ENCODE measurements at regions not wholly inside any gene's neighbourhood (a gene's known extent, or its start where the extent isn't known, plus 50 kb on each side); places are given as distances from the start of the nearest gene placed in this dataset.

DNA sequence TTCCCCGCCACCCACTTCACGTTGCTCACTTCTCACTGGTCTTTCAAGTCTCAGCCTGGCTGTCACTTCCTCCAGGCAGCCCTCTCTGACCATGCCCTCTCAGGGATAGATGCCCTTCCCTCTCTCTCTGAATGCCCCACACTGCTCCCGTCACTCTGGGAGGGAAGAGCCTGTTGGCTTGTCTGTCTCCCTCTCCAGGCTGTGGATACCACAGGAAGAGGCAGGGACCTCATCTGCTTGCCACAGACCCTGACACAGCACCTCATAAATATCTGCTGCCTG is 93.1 kb downstream of the OAT start:
- no peak for DNase-seq (ENCODE audit: low spot score)
- TF ChIP-seq, protein P1, sequence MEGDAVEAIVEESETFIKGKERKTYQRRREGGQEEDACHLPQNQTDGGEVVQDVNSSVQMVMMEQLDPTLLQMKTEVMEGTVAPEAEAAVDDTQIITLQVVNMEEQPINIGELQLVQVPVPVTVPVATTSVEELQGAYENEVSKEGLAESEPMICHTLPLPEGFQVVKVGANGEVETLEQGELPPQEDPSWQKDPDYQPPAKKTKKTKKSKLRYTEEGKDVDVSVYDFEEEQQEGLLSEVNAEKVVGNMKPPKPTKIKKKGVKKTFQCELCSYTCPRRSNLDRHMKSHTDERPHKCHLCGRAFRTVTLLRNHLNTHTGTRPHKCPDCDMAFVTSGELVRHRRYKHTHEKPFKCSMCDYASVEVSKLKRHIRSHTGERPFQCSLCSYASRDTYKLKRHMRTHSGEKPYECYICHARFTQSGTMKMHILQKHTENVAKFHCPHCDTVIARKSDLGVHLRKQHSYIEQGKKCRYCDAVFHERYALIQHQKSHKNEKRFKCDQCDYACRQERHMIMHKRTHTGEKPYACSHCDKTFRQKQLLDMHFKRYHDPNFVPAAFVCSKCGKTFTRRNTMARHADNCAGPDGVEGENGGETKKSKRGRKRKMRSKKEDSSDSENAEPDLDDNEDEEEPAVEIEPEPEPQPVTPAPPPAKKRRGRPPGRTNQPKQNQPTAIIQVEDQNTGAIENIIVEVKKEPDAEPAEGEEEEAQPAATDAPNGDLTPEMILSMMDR (IDR thresholded peaks at IDR 0.05; ENCODE audit: extremely low read depth, insufficient read depth, missing control alignments), result no peak
- in situ Hi-C loops (cut with MboI; ENCODE audit: low pct_unique_long_range_greater_than_20kb, low sequenced_read_pairs, unreplicated experiment), result no loop called here

DNA sequence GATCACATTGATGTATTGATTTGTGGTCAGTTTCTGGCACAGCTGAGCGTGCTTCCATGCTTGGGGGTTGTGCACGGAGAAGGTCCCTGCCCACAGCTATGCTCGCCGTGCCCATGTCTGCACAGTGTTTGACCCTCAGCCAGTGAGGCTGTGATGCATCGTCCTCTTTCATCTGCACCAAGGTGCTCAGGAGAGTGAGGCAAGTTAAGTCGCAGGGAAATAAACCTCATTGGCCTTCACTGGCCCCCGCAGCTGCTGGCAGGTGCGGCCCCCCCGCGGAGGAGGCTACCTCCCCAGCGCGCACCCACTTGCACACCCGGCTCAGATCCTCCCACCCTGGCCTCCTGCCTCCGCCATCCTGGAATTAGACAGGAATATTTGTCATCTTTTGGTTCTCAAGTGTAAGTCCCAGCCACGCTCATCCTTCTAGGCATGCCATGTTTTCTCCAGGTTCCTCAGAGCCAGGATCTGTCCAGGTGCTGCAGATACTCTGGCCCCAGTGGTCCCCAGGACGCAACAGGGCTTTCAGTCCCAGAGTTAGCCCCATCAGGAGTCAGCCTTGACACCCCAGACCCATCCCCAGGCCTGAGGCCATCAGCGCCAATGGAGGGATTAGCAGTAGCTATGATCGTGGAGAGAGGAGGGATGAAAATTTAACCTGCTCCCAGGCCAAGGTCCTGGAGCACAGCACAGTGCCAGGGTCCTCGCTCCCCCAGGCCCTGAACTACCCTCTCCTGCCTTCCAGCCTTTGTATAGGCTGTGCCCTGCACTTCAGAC is 93.7 kb downstream of the OAT start:
- in situ Hi-C loops (cut with MboI; ENCODE audit: low pct_unique_long_range_greater_than_20kb, low sequenced_read_pairs, unreplicated experiment), result no loop called here
- TF ChIP-seq, protein P1 (IDR thresholded peaks at IDR 0.05; ENCODE audit: extremely low read depth, insufficient read depth, missing control alignments), result no peak
- DNase-seq (ENCODE audit: low spot score), result no peak

DNA sequence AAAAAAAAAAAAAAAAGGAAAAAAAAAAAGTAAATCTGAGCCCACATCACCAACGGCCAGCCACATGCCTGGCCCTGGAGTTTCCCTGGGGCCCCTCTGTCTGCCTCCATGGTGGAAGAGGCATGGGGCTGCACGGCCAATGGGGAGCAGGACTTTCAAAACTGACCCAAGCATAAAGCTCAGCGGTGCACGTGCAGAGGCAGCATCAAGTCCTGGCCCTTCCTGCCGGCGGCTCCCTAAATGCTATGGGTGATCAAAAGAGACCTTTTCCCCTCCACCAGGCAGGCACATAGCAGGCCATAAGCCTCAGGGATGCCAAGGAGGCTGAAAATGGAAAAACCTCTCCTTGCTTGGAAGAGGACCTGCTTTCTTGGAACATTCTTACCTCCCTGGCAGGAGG is 94.3 kb downstream of the OAT start:
- in situ Hi-C loops (cut with MboI; ENCODE audit: low pct_unique_long_range_greater_than_20kb, low sequenced_read_pairs, unreplicated experiment), result no loop called here
- TF ChIP-seq, protein P1 (IDR thresholded peaks at IDR 0.05; ENCODE audit: extremely low read depth, insufficient read depth, missing control alignments), result no peak
- no peak for DNase-seq (ENCODE audit: low spot score)

DNA sequence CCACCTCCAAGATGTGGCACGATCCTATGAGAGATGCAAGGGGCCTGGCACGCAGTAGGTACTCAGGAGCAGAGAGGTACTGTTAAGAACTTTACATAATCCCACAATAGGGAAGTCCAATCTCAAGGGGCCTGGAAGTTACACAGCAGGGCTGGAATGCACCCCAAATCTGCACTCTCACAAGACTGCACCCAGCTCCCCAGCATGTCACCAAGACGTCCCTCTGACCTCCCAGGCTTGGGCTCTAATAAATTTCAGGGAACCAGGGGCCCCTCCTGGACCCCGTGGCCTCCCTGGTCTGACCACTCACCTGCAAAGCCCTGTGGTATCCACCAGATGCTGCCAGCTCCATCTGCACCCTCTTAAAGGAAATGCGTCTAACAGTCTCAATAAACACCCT is 94.9 kb downstream of the OAT start:
- TF ChIP-seq, protein P1 (IDR thresholded peaks at IDR 0.05; ENCODE audit: extremely low read depth, insufficient read depth, missing control alignments), result no peak
- no peak for DNase-seq (ENCODE audit: low spot score)
- in situ Hi-C loops (cut with MboI; ENCODE audit: low pct_unique_long_range_greater_than_20kb, low sequenced_read_pairs, unreplicated experiment), result no loop called here

DNA sequence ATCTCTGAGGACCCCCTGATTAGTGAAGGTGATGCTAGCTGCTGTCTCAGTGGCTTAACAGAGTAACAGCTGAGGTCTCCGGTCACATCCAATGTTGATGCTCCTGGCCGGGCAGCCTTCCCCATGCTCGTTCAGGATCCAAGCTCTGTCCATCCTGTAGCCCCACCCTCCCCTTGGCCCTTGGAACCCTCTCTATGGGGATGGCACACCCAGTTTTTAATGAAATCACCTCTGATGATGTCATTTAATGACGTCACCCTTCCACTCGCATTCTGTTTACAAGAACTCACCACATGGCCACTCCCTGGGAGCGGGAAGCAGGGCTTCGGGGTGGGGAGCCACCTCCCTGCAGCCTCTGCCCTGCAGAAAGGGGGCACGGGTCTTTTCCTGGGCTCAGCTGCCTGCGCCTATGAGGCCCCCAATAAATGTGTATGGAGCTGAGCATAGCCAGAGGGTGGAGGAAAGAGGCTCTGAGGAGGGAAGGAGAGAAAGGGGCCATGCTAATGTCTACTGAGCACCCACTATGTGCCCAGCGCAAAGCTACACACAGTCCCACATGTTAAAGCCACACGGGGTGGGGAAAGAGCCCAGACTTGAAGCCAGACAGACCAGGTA is 95.5 kb downstream of the OAT start:
- TF ChIP-seq, protein P1 (IDR thresholded peaks at IDR 0.05; ENCODE audit: extremely low read depth, insufficient read depth, missing control alignments), result no peak
- DNase-seq (ENCODE audit: low spot score), result no peak
- in situ Hi-C loops (cut with MboI; ENCODE audit: low pct_unique_long_range_greater_than_20kb, low sequenced_read_pairs, unreplicated experiment), result no loop called here

DNA sequence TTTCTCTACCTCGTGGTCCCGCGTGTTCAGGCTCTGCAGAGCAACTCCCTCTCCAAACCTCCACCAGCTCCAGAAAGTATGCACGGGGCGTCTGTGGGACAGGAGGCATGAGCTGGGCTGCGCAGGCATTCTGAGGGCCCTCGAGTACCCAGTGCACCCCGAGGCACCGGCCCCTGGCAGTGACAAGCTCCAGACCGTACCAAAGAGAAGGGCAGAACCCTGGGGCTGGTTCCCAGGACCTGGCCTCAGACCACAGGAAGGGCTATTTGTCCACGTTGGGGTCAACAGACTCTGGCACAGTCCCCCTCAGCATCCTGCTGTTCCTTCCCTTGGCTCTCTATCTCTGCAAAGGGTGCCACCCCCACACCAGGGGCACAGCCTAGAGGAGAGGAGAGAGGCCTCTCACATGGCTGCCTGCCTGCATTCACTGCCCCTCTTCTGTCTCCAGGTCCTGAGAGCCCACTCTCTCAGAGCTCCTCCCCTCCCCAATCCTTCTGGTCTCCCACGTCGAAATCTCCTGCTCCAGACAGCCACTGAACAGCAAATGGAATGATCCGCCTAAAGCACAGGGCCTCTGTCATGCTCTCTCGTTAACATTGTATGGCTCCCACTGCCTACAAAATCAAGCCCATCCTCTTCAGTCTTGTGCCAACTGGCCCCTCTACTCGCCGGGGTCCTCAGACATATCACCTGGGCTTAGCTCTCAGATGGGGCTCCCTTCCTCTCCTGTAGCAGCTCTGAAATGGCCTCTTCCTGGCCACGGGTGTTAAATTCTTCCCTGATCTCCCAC is 96.3 kb downstream of the OAT start:
- in situ Hi-C loops (cut with MboI; ENCODE audit: low pct_unique_long_range_greater_than_20kb, low sequenced_read_pairs, unreplicated experiment), result no loop called here
- TF ChIP-seq, protein P1 (IDR thresholded peaks at IDR 0.05; ENCODE audit: extremely low read depth, insufficient read depth, missing control alignments), result no peak
- DNase-seq (ENCODE audit: low spot score), result no peak
